Activated naive CD8-positive, alpha-beta T cell treated with anti-CD3 and anti-CD28 coated beads, Interleukin-2, amount 50 U/mL, for 24 hours (primary cell): ENCODE measurements at regions not wholly inside any gene's neighbourhood (a gene's known extent, or its start where the extent isn't known, plus 50 kb on each side); places are given as distances from the start of the nearest gene placed in this dataset.

Source experiments
- ATAC-seq: fragments of 150-1000 bp; cut with Tn5 transposase; one replicate; pipeline ENCODE4 v1.10.0; 2021
- DNase-seq: peaks from one replicate; pipeline ENCODE4 v3.0.0; 2021
- H3K27ac Mint-ChIP-seq: one replicate; pipeline ENCODE4 v1.8.0; 2021; ENCODE audit warnings: mild to moderate bottlenecking, mixed read lengths
- H3K27me3 Mint-ChIP-seq: one replicate; pipeline ENCODE4 v1.8.0; 2021; ENCODE audit warnings: mixed read lengths
- H3K36me3 Mint-ChIP-seq: one replicate; pipeline ENCODE4 v1.8.0; 2021; ENCODE audit warnings: low read depth, mixed read lengths
- H3K4me1 Mint-ChIP-seq: one replicate; pipeline ENCODE4 v1.8.0; 2021; ENCODE audit warnings: mixed read lengths
- H3K4me3 Mint-ChIP-seq: one replicate; pipeline ENCODE4 v1.8.0; 2021; ENCODE audit warnings: mild to moderate bottlenecking, moderate library complexity, mixed read lengths
- H3K9me3 Mint-ChIP-seq: one replicate; pipeline ENCODE4 v1.8.0; 2021; ENCODE audit warnings: mixed read lengths

DNA sequence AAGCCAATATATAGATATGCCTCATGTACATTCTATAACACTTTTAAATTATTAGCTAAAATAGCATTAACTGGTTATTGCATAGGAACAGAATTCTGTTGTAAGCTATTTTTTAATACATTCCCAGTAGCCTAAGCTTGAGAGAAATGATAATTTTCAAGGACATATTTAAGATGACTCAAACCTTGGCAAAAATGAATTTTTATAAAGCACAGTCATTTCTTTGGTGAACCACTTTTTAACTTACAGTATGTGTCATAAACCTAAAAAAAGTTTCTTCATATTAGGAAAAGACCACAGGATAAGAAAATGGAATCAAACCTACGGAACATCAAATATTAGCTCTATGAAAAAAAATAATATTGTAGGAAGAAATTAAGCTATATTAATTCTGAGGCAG is 986.3 kb downstream of the STIM2 start:
- DNase-seq (no peak), ATAC-seq (no peak)
- no peak overlapping the region for H3K4me3 Mint-ChIP-seq
- no peaks in the 10 kb centered on the region for H3K4me1 Mint-ChIP-seq
- peaks cover under 1% of the 10 kb centered on the region for H3K9me3 Mint-ChIP-seq
- no peaks in the 10 kb centered on the region for H3K36me3 Mint-ChIP-seq
- no peaks in the 10 kb centered on the region for H3K27me3 Mint-ChIP-seq
- H3K27ac Mint-ChIP-seq, result no peak overlapping the region

GRCh38 chr4:27861381-27861787 is 1000.7 kb downstream of the STIM2 start:
- DNase-seq (no peak), ATAC-seq (no peak)
- Mint-ChIP-seq H3K9me3 (peaks cover 13% of the 10 kb centered on the region), H3K4me3 (no peak overlapping the region), H3K27me3 (no peaks in the 10 kb centered on the region), H3K36me3 (no peaks in the 10 kb centered on the region), H3K4me1 (no peaks in the 10 kb centered on the region), H3K27ac (no peak overlapping the region)

DNA sequence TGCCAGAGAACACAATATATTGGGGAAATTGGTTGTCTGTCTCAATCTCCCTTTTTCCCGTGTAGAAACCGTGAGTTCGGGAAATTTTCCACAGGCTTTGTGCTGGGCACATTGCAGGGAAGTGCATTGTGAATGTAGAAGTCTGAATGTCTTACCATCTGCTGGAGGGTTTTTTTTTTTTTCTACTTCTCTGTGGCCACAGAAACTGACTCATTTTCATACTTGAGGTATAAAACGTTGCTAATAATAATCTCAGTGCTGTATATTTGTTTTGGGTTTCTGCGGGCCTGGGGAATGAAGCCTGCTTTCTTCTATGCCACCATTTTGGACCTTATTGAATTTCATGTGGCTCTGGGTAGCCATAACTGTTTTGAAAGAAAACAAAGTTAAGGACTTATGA is 1001.2 kb downstream of the STIM2 start:
- Mint-ChIP-seq H3K27ac (no peak overlapping the region), H3K27me3 (no peaks in the 10 kb centered on the region), H3K4me1 (no peaks in the 10 kb centered on the region), H3K36me3 (no peaks in the 10 kb centered on the region), H3K9me3 (peaks cover 13% of the 10 kb centered on the region), H3K4me3 (no peak overlapping the region)
- ATAC-seq (no peak), DNase-seq (no peak)

GRCh38 chr4:27873596-27873995 is 1013.0 kb downstream of the STIM2 start:
- no peak overlapping the region for H3K27ac Mint-ChIP-seq
- DNase-seq (no peak), ATAC-seq (no peak)
- H3K36me3 Mint-ChIP-seq, result no peaks in the 10 kb centered on the region
- H3K27me3 Mint-ChIP-seq, result no peaks in the 10 kb centered on the region
- H3K9me3 Mint-ChIP-seq, result peaks cover 3% of the 10 kb centered on the region
- no peak overlapping the region for H3K4me3 Mint-ChIP-seq
- H3K4me1 Mint-ChIP-seq, result no peaks in the 10 kb centered on the region

- no peaks in the 10 kb centered on the region for H3K36me3 Mint-ChIP-seq
- no peaks in the 10 kb centered on the region for H3K4me1 Mint-ChIP-seq
- no peak overlapping the region for H3K27ac Mint-ChIP-seq
- H3K4me3 Mint-ChIP-seq, result no peak overlapping the region
- no peaks in the 10 kb centered on the region for H3K27me3 Mint-ChIP-seq
- DNase-seq (no peak), ATAC-seq (no peak)
- no peaks in the 10 kb centered on the region for H3K9me3 Mint-ChIP-seq
Observed at GRCh38 chr4:27881705-27882104, 1021.1 kb downstream of the STIM2 start.

GRCh38 chr4:27886120-27886519 is 1025.5 kb downstream of the STIM2 start:
- no peak for DNase-seq
- Mint-ChIP-seq H3K36me3 (no peaks in the 10 kb centered on the region), H3K27me3 (no peaks in the 10 kb centered on the region), H3K4me1 (no peaks in the 10 kb centered on the region), H3K27ac (no peak overlapping the region), H3K9me3 (peaks cover 9% of the 10 kb centered on the region), H3K4me3 (no peak overlapping the region)
- no peak for ATAC-seq

DNA sequence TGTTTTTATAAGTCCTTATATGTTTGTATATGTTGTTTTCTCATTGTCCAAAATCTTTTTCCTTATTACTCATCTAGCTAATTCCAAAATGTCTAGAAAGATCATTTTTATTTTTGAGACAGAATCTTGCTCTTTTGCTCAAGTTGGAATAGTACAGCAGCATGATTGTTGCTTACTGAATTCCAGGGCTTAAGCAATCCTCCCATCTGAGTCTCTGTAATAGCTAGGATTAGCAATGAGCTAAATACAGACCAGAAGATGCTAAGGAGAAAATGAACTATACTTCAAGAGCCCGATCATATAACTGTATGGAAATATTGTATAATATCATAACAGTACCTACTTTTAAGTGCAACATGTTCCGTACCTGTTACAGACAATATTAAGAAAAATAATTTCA is 1027.0 kb downstream of the STIM2 start:
- Mint-ChIP-seq H3K27ac (no peak overlapping the region), H3K4me3 (no peak overlapping the region), H3K4me1 (no peaks in the 10 kb centered on the region), H3K9me3 (peaks cover 9% of the 10 kb centered on the region), H3K36me3 (no peaks in the 10 kb centered on the region), H3K27me3 (no peaks in the 10 kb centered on the region)
- ATAC-seq (no peak), DNase-seq (no peak)

DNA sequence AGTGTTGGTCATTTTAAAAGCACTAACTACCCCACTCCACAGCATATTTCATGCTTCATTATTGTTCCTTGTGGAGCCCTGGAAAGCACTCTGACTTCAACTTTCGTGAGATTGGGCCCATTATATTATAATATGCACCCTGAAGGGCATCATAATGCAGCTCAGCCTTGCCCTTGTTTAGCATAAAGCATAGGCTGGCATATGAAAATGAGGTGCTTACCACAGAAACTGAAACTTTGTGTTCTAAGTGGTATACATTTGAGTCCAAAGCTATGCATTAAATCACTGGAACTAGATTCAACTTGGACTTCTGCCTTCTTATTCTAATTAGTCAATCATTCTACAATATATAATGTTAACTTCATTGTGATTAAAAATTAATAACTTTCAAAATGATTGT is 1027.9 kb downstream of the STIM2 start:
- H3K27ac Mint-ChIP-seq, result no peak overlapping the region

DNA sequence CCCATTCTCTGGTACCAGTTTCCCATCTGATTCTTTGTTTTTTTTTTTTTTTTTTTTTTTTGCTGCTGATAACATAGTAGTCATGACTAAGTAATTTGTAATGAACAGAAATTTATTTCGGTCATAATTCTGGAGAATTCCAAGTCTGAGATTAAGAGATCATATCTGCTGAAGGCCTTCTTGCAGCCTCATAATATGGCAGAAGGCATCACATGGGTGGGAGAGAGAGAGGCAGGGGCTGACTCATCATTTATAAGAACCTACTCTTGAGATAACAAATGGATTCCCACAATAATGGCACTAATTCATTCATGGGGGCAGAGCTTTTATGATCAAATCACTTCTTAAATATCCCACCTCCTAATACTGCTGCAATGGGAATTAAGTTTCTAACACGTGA is 1034.3 kb downstream of the STIM2 start:
- DNase-seq (no peak), ATAC-seq (no peak)
- Mint-ChIP-seq H3K36me3 (no peaks in the 10 kb centered on the region), H3K4me1 (no peaks in the 10 kb centered on the region), H3K27ac (no peak overlapping the region), H3K27me3 (no peaks in the 10 kb centered on the region), H3K4me3 (no peak overlapping the region), H3K9me3 (peaks cover 16% of the 10 kb centered on the region)

More for the DNA sequence above, 1027.9 kb downstream of the STIM2 start:
- Mint-ChIP-seq H3K4me3 (no peak overlapping the region), H3K36me3 (no peaks in the 10 kb centered on the region), H3K9me3 (peaks cover 16% of the 10 kb centered on the region), H3K27me3 (no peaks in the 10 kb centered on the region), H3K4me1 (no peaks in the 10 kb centered on the region)
- DNase-seq (no peak), ATAC-seq (no peak)

DNA sequence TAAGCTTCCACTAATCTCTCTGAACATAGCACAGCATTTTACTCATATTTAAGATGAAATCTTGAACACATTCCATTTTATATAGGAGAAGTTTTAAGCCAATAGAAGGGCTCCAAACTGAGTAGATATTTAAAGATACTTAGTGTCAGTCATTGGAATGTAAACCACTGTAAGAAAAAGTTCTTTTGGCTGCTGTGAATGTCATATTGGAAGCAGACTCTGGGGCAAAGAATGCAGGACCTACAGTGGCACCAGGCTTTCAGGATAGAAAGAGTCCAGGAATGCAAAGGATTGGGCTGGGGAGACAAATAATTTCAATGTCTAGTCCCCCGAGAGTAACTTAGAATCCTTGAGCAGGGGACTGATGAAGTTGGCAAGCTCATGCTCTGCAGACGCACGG is 1047.7 kb downstream of the STIM2 start:
- H3K9me3 Mint-ChIP-seq, result peaks cover 1% of the 10 kb centered on the region
- H3K36me3 Mint-ChIP-seq, result no peaks in the 10 kb centered on the region
- no peak overlapping the region for H3K27ac Mint-ChIP-seq
- DNase-seq, result no peak
- H3K27me3 Mint-ChIP-seq, result no peaks in the 10 kb centered on the region
- no peaks in the 10 kb centered on the region for H3K4me1 Mint-ChIP-seq
- ATAC-seq, result no peak
- H3K4me3 Mint-ChIP-seq, result no peak overlapping the region

DNA sequence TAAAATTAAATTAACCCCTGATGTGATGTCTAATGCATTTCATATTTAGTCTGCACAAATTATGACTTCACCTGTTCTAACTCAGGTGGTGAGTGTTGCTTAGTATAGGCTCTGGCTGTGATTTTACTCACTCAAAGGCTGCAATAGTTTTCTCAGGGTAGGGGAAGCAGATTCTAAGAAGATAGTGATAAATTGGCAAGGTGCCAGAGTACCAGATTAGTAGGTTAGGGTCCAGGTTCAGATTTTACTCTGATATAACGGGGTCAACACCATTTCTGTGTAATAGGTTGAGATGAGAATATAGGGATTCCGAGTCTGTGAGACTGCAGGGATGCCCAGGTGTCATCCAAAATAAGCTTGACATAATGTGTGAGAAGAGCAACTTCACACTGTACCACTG is 1049.6 kb downstream of the STIM2 start:
- DNase-seq (no peak), ATAC-seq (no peak)
- H3K4me1 Mint-ChIP-seq, result no peaks in the 10 kb centered on the region
- peaks cover 6% of the 10 kb centered on the region for H3K9me3 Mint-ChIP-seq
- no peak overlapping the region for H3K27ac Mint-ChIP-seq
- no peaks in the 10 kb centered on the region for H3K27me3 Mint-ChIP-seq
- no peak overlapping the region for H3K4me3 Mint-ChIP-seq
- no peaks in the 10 kb centered on the region for H3K36me3 Mint-ChIP-seq

DNA sequence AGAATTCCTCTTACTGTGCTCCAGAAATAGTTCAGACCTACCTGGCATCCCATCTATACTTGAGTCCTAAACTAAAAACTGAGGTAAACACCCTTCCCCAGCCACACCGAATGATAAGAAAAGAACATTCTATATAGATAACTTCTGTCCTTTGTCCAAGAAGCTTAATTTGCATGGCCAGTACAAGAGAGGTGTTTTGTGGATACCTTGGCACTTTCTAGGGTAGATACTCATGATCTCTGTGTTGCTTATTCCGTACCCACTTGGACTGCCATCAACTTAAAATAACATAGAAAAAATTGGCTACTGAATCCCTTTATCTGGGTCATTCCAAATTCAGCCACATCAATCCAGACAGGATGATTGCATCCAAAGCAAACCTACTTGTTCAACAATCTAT is 1050.4 kb downstream of the STIM2 start:
- no peak for DNase-seq
- H3K4me1 Mint-ChIP-seq, result no peaks in the 10 kb centered on the region
- no peaks in the 10 kb centered on the region for H3K27me3 Mint-ChIP-seq
- H3K36me3 Mint-ChIP-seq, result no peaks in the 10 kb centered on the region
- no peak overlapping the region for H3K4me3 Mint-ChIP-seq
- no peak overlapping the region for H3K27ac Mint-ChIP-seq
- peaks cover 6% of the 10 kb centered on the region for H3K9me3 Mint-ChIP-seq
- no peak for ATAC-seq

- no peak for DNase-seq
- Mint-ChIP-seq H3K4me3 (no peak overlapping the region), H3K27ac (no peak overlapping the region), H3K4me1 (no peaks in the 10 kb centered on the region), H3K36me3 (no peaks in the 10 kb centered on the region), H3K9me3 (peaks cover 6% of the 10 kb centered on the region), H3K27me3 (no peaks in the 10 kb centered on the region)
- ATAC-seq, result no peak
Observed at GRCh38 chr4:27913738-27914137, 1053.1 kb downstream of the STIM2 start.

- no peak overlapping the region for H3K4me3 Mint-ChIP-seq
- peaks cover 10% of the 10 kb centered on the region for H3K9me3 Mint-ChIP-seq
- no peak for DNase-seq
- H3K27ac Mint-ChIP-seq, result no peak overlapping the region
- H3K4me1 Mint-ChIP-seq, result no peaks in the 10 kb centered on the region
- H3K36me3 Mint-ChIP-seq, result no peaks in the 10 kb centered on the region
- H3K27me3 Mint-ChIP-seq, result no peaks in the 10 kb centered on the region
- ATAC-seq, result no peak
Observed at GRCh38 chr4:27915822-27916221, 1055.2 kb downstream of the STIM2 start.

- ATAC-seq (no peak), DNase-seq (no peak)
- Mint-ChIP-seq H3K36me3 (no peaks in the 10 kb centered on the region), H3K27me3 (no peaks in the 10 kb centered on the region), H3K4me1 (no peaks in the 10 kb centered on the region), H3K4me3 (no peak overlapping the region), H3K27ac (no peak overlapping the region), H3K9me3 (peaks cover 10% of the 10 kb centered on the region)
Observed at GRCh38 chr4:27916452-27917184, 1056.0 kb downstream of the STIM2 start.

DNA sequence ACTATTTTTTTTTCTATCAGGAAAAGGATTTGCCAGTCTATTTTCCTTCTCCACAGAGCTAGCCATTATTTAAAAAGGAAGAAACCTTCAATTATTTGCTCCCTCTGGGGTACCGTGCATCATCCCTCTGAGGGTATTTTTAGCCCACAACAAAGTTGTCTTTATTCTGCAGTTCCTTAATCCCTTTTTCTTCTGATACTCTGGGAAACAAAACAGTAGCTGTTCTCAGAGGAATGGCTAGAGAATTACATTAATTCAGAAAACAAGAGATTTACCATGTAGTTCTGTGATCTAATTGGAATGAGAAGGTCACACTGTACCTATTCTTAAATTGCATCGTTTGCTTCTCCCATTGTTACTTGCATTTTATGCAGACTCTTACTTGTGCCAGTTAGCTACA is 1056.7 kb downstream of the STIM2 start:
- Mint-ChIP-seq H3K4me3 (no peak overlapping the region), H3K9me3 (peaks cover 10% of the 10 kb centered on the region), H3K27me3 (no peaks in the 10 kb centered on the region), H3K36me3 (no peaks in the 10 kb centered on the region), H3K4me1 (no peaks in the 10 kb centered on the region), H3K27ac (no peak overlapping the region)
- DNase-seq, result no peak
- ATAC-seq, result no peak
